ENCODE measurements at regions not wholly inside any gene's neighbourhood (a gene's known extent, or its start where the extent isn't known, plus 50 kb on each side); places are given as distances from the start of the nearest gene placed in this dataset.

- peaks cover 0 to 2% of the 10 kb centered on the region in 2 donors for H3K9me3 ChIP-seq (replicated peaks in 1 of 2; ENCODE audit: control insufficient read depth in 2 of 2, insufficient read depth in 1 of 2, low read depth in 1 of 2, low read length in 2 of 2)
- no peak overlapping the region for H2AFZ ChIP-seq (ENCODE audit: low read length)
- H2BK15ac ChIP-seq (ENCODE audit: low read length): no peak overlapping the region
- H2BK5ac ChIP-seq (ENCODE audit: low read length): no peak overlapping the region
- no peak overlapping the region for H3K27ac ChIP-seq (replicated peaks; ENCODE audit: low read length)
- H3K27me3 ChIP-seq (ENCODE audit: control insufficient read depth in 3 of 3, insufficient read depth in 3 of 3, low read depth in 1 of 3, low read length in 3 of 3): peaks cover 0 to 7% (median 0%) of the 10 kb centered on the region in 3 experiments
- DNase-seq (ENCODE audit: low spot score): no peak
- H3K23ac ChIP-seq (ENCODE audit: low read depth, low read length, poor library complexity): no peak overlapping the region
- H3K4me3 ChIP-seq (ENCODE audit: low read length in 2 of 2): no peak overlapping the region
- H4K8ac ChIP-seq (ENCODE audit: low read depth, low read length): no peak overlapping the region
- no peak overlapping the region for H4K91ac ChIP-seq (ENCODE audit: low read depth, low read length, poor library complexity)
- H3K36me3 ChIP-seq (replicated peaks in 1 of 2; ENCODE audit: control insufficient read depth in 2 of 2, insufficient read depth in 2 of 2, low read length in 2 of 2): no peaks in the 10 kb centered on the region
- H3K4me1 ChIP-seq (ENCODE audit: control insufficient read depth in 2 of 2, insufficient read depth in 1 of 2, low read depth in 1 of 2, low read length in 2 of 2): peaks cover 0 to 15% of the 10 kb centered on the region in 2 donors
- H3K9ac ChIP-seq (ENCODE audit: low read depth, low read length, poor library complexity): no peak overlapping the region
- H2BK120ac ChIP-seq (ENCODE audit: low read depth, low read length): no peak overlapping the region
- H2AK5ac ChIP-seq (ENCODE audit: low read depth, low read length): no peak overlapping the region
- no peaks in the 10 kb centered on the region for H3K79me1 ChIP-seq (ENCODE audit: low read depth, low read length)
- no peak overlapping the region for H3K18ac ChIP-seq (ENCODE audit: low read length)
- WGBS, 2 donors (ENCODE audit: extremely low coverage in 2 of 2, insufficient read length in 2 of 2, insufficient replicate concordance in 1 of 2): no CpG with 5 or more reads among the region's 2 CpGs
- no peak overlapping the region for H3K4ac ChIP-seq (ENCODE audit: low read length)
- H3K4me2 ChIP-seq (ENCODE audit: insufficient read depth, low read length, poor library complexity, severe bottlenecking): no peak overlapping the region
- H3K14ac ChIP-seq (ENCODE audit: low read length): no peak overlapping the region
- H2BK12ac ChIP-seq (ENCODE audit: low read length): no peak overlapping the region
Observed at GRCh38 chr1:60971330-60971729, 111.0 kb upstream of the NFIA start.

- Histone ChIP-seq H3K4me3 (ENCODE audit: low read length in 2 of 2) (no peak overlapping the region), H3K9ac (ENCODE audit: low read depth, low read length, poor library complexity) (no peak overlapping the region), H2BK12ac (ENCODE audit: low read length) (no peak overlapping the region), H2BK15ac (ENCODE audit: low read length) (no peak overlapping the region), H4K8ac (ENCODE audit: low read depth, low read length) (no peak overlapping the region), H3K4me2 (ENCODE audit: insufficient read depth, low read length, poor library complexity, severe bottlenecking) (no peak overlapping the region), H3K9me3 (replicated peaks in 1 of 2; ENCODE audit: control insufficient read depth in 2 of 2, insufficient read depth in 1 of 2, low read depth in 1 of 2, low read length in 2 of 2) (peaks cover 5% of the 10 kb centered on the region in 2 donors), H2AFZ (ENCODE audit: low read length) (no peak overlapping the region), H3K4ac (ENCODE audit: low read length) (no peak overlapping the region), H2AK5ac (ENCODE audit: low read depth, low read length) (no peak overlapping the region), H2BK120ac (ENCODE audit: low read depth, low read length) (no peak overlapping the region), H2BK5ac (ENCODE audit: low read length) (no peak overlapping the region), H3K27me3 (ENCODE audit: control insufficient read depth in 3 of 3, insufficient read depth in 3 of 3, low read depth in 1 of 3, low read length in 3 of 3) (peaks cover 0 to 7% (median 0%) of the 10 kb centered on the region in 3 experiments), H3K14ac (ENCODE audit: low read length) (no peak overlapping the region), H3K4me1 (ENCODE audit: control insufficient read depth in 2 of 2, insufficient read depth in 1 of 2, low read depth in 1 of 2, low read length in 2 of 2) (peaks cover 0 to 12% of the 10 kb centered on the region in 2 donors), H3K23ac (ENCODE audit: low read depth, low read length, poor library complexity) (no peak overlapping the region), H3K27ac (replicated peaks; ENCODE audit: low read length) (no peak overlapping the region), H3K18ac (ENCODE audit: low read length) (no peak overlapping the region), H3K36me3 (replicated peaks in 1 of 2; ENCODE audit: control insufficient read depth in 2 of 2, insufficient read depth in 2 of 2, low read length in 2 of 2) (no peaks in the 10 kb centered on the region), H3K79me1 (ENCODE audit: low read depth, low read length) (no peaks in the 10 kb centered on the region), H4K91ac (ENCODE audit: low read depth, low read length, poor library complexity) (no peak overlapping the region)
- DNase-seq (ENCODE audit: low spot score): no peak
- WGBS, 2 donors (ENCODE audit: extremely low coverage in 2 of 2, insufficient read length in 2 of 2, insufficient replicate concordance in 1 of 2): no CpG with 5 or more reads among the region's 9 CpGs
Observed at GRCh38 chr1:60969971-60970509, 112.3 kb upstream of the NFIA start.

GRCh38 chr1:60965280-60965854, 117.0 kb upstream of the NFIA start:
- Histone ChIP-seq H3K18ac (ENCODE audit: low read length) (no peak overlapping the region), H2BK120ac (ENCODE audit: low read depth, low read length) (no peak overlapping the region), H2AFZ (ENCODE audit: low read length) (no peak overlapping the region), H3K36me3 (replicated peaks in 1 of 2; ENCODE audit: control insufficient read depth in 2 of 2, insufficient read depth in 2 of 2, low read length in 2 of 2) (no peaks in the 10 kb centered on the region), H3K4me3 (ENCODE audit: low read length in 2 of 2) (no peak overlapping the region), H4K91ac (ENCODE audit: low read depth, low read length, poor library complexity) (no peak overlapping the region), H2AK5ac (ENCODE audit: low read depth, low read length) (no peak overlapping the region), H3K23ac (ENCODE audit: low read depth, low read length, poor library complexity) (no peak overlapping the region), H3K27me3 (ENCODE audit: control insufficient read depth in 3 of 3, insufficient read depth in 3 of 3, low read depth in 1 of 3, low read length in 3 of 3) (peaks cover 0 to 3% (median 0%) of the 10 kb centered on the region in 3 experiments), H3K27ac (replicated peaks; ENCODE audit: low read length) (no peak overlapping the region), H3K14ac (ENCODE audit: low read length) (no peak overlapping the region), H4K8ac (ENCODE audit: low read depth, low read length) (no peak overlapping the region), H2BK12ac (ENCODE audit: low read length) (no peak overlapping the region), H3K4ac (ENCODE audit: low read length) (no peak overlapping the region), H3K79me1 (ENCODE audit: low read depth, low read length) (no peaks in the 10 kb centered on the region), H3K9ac (ENCODE audit: low read depth, low read length, poor library complexity) (no peak overlapping the region), H2BK5ac (ENCODE audit: low read length) (no peak overlapping the region), H2BK15ac (ENCODE audit: low read length) (no peak overlapping the region), H3K4me2 (ENCODE audit: insufficient read depth, low read length, poor library complexity, severe bottlenecking) (no peak overlapping the region), H3K9me3 (replicated peaks in 1 of 2; ENCODE audit: control insufficient read depth in 2 of 2, insufficient read depth in 1 of 2, low read depth in 1 of 2, low read length in 2 of 2) (peaks cover 5 to 9% of the 10 kb centered on the region in 2 donors), H3K4me1 (ENCODE audit: control insufficient read depth in 2 of 2, insufficient read depth in 1 of 2, low read depth in 1 of 2, low read length in 2 of 2) (peaks cover 0 to 7% of the 10 kb centered on the region in 2 donors)
- WGBS, 2 donors (ENCODE audit: extremely low coverage in 2 of 2, insufficient read length in 2 of 2, insufficient replicate concordance in 1 of 2): no CpG with 5 or more reads among the region's 2 CpGs
- DNase-seq (ENCODE audit: low spot score): no peak

GRCh38 chr1:60963167-60963940, 119.0 kb upstream of the NFIA start:
- H2BK15ac ChIP-seq (ENCODE audit: low read length): no peak overlapping the region
- H2AK5ac ChIP-seq (ENCODE audit: low read depth, low read length): no peak overlapping the region
- no peak overlapping the region for H2BK5ac ChIP-seq (ENCODE audit: low read length)
- no peak overlapping the region for H4K8ac ChIP-seq (ENCODE audit: low read depth, low read length)
- no peak overlapping the region for H2BK12ac ChIP-seq (ENCODE audit: low read length)
- H3K4me1 ChIP-seq (ENCODE audit: control insufficient read depth in 2 of 2, insufficient read depth in 1 of 2, low read depth in 1 of 2, low read length in 2 of 2): peaks cover 0 to 2% of the 10 kb centered on the region in 2 donors
- H3K14ac ChIP-seq (ENCODE audit: low read length): no peak overlapping the region
- H3K18ac ChIP-seq (ENCODE audit: low read length): no peak overlapping the region
- no peak overlapping the region for H3K23ac ChIP-seq (ENCODE audit: low read depth, low read length, poor library complexity)
- H2BK120ac ChIP-seq (ENCODE audit: low read depth, low read length): no peak overlapping the region
- no peak overlapping the region for H2AFZ ChIP-seq (ENCODE audit: low read length)
- WGBS, 2 donors (ENCODE audit: extremely low coverage in 2 of 2, insufficient read length in 2 of 2, insufficient replicate concordance in 1 of 2): no CpG with 5 or more reads among the region's 7 CpGs
- H4K91ac ChIP-seq (ENCODE audit: low read depth, low read length, poor library complexity): no peak overlapping the region
- no peaks in the 10 kb centered on the region for H3K27me3 ChIP-seq (ENCODE audit: control insufficient read depth in 3 of 3, insufficient read depth in 3 of 3, low read depth in 1 of 3, low read length in 3 of 3)
- H3K4ac ChIP-seq (ENCODE audit: low read length): no peak overlapping the region
- H3K36me3 ChIP-seq (replicated peaks in 1 of 2; ENCODE audit: control insufficient read depth in 2 of 2, insufficient read depth in 2 of 2, low read length in 2 of 2): no peaks in the 10 kb centered on the region
- H3K27ac ChIP-seq (replicated peaks; ENCODE audit: low read length): no peak overlapping the region
- no peak overlapping the region for H3K4me3 ChIP-seq (ENCODE audit: low read length in 2 of 2)
- no peak overlapping the region for H3K9ac ChIP-seq (ENCODE audit: low read depth, low read length, poor library complexity)
- peaks cover 5 to 7% of the 10 kb centered on the region in 2 donors for H3K9me3 ChIP-seq (replicated peaks in 1 of 2; ENCODE audit: control insufficient read depth in 2 of 2, insufficient read depth in 1 of 2, low read depth in 1 of 2, low read length in 2 of 2)
- H3K79me1 ChIP-seq (ENCODE audit: low read depth, low read length): no peaks in the 10 kb centered on the region
- no peak overlapping the region for H3K4me2 ChIP-seq (ENCODE audit: insufficient read depth, low read length, poor library complexity, severe bottlenecking)
- DNase-seq (ENCODE audit: low spot score): no peak
